ENCODE measurements at regions not wholly inside any gene's neighbourhood (a gene's known extent, or its start where the extent isn't known, plus 50 kb on each side); places are given as distances from the start of the nearest gene placed in this dataset.

GRCh38 chr3:162287600-162287999, 791.0 kb downstream of the OTOL1 start:
- Histone ChIP-seq H3K27ac (ENCODE audit: low read depth, low read length, poor library complexity, severe bottlenecking) (no peak overlapping the region), H3K79me2 (ENCODE audit: insufficient read depth, low read depth, low read length) (no peaks in the 10 kb centered on the region), H3K4me2 (ENCODE audit: low read length) (no peak overlapping the region), H3K4me3 (ENCODE audit: low read depth, low read length, poor library complexity, severe bottlenecking) (no peak overlapping the region), H3K36me3 (ENCODE audit: insufficient read depth, low read length) (no peaks in the 10 kb centered on the region), H3K4me1 (ENCODE audit: insufficient read depth, low read length, poor library complexity, severe bottlenecking) (no peaks in the 10 kb centered on the region), H4K20me1 (ENCODE audit: insufficient read depth, low read length) (no peaks in the 10 kb centered on the region), H3K9me3 (ENCODE audit: low read length) (no peaks in the 10 kb centered on the region), H2AFZ (ENCODE audit: low read length) (no peak overlapping the region), H3K9me2 (ENCODE audit: insufficient read depth, low read length) (no peaks in the 10 kb centered on the region)
- ChIA-PET CTCF (ENCODE audit: unreplicated experiment) (no interaction called here), POLR2A (no interaction called here)
- TF ChIP-seq CTCF (conservative IDR thresholded peaks at IDR 0.05; ENCODE audit: low read length), result no peak
- TF ChIP-seq EZH2phosphoT487 (IDR thresholded peaks at IDR 0.05; ENCODE audit: borderline replicate concordance, low read depth, low read length), result no peak
- intact Hi-C loops (cut with micrococcal nuclease; ENCODE audit: unreplicated experiment), result no loop called here
- no TSS peak for BruUV-seq (replicated peaks)
- no peak for DNase-seq (ENCODE audit: low spot score)

- H3K4me1 ChIP-seq (ENCODE audit: insufficient read depth, low read length, poor library complexity, severe bottlenecking), result no peaks in the 10 kb centered on the region
- H3K9me2 ChIP-seq (ENCODE audit: insufficient read depth, low read length), result no peaks in the 10 kb centered on the region
- ChIA-PET CTCF (ENCODE audit: unreplicated experiment) (no interaction called here), POLR2A (interaction anchor here (1.0 kb wide), 1 partner anchor 10 kb away, joined by 3 read pairs; no protein-coding TSS in a partner anchor)
- no peak for DNase-seq (ENCODE audit: low spot score)
- H3K9me3 ChIP-seq (ENCODE audit: low read length), result no peaks in the 10 kb centered on the region
- no peak overlapping the region for H3K4me3 ChIP-seq (ENCODE audit: low read depth, low read length, poor library complexity, severe bottlenecking)
- BruUV-seq (replicated peaks), result no TSS peak
- no peak for TF ChIP-seq EZH2phosphoT487 (IDR thresholded peaks at IDR 0.05; ENCODE audit: borderline replicate concordance, low read depth, low read length)
- TF ChIP-seq CTCF (conservative IDR thresholded peaks at IDR 0.05; ENCODE audit: low read length), result no peak
- H3K79me2 ChIP-seq (ENCODE audit: insufficient read depth, low read depth, low read length), result no peaks in the 10 kb centered on the region
- H2AFZ ChIP-seq (ENCODE audit: low read length), result no peak overlapping the region
- H4K20me1 ChIP-seq (ENCODE audit: insufficient read depth, low read length), result no peaks in the 10 kb centered on the region
- no peak overlapping the region for H3K27ac ChIP-seq (ENCODE audit: low read depth, low read length, poor library complexity, severe bottlenecking)
- intact Hi-C loops (cut with micrococcal nuclease; ENCODE audit: unreplicated experiment), result no loop called here
- no peaks in the 10 kb centered on the region for H3K36me3 ChIP-seq (ENCODE audit: insufficient read depth, low read length)
- no peak overlapping the region for H3K4me2 ChIP-seq (ENCODE audit: low read length)
Measured at GRCh38 chr3:162292409-162292808, 795.8 kb downstream of the OTOL1 start.

GRCh38 chr3:162295323-162295983, 798.8 kb downstream of the OTOL1 start:
- Histone ChIP-seq H2AFZ (ENCODE audit: low read length) (no peak overlapping the region), H3K9me3 (ENCODE audit: low read length) (no peaks in the 10 kb centered on the region), H3K4me2 (ENCODE audit: low read length) (no peak overlapping the region), H3K4me3 (ENCODE audit: low read depth, low read length, poor library complexity, severe bottlenecking) (no peak overlapping the region), H3K9me2 (ENCODE audit: insufficient read depth, low read length) (no peaks in the 10 kb centered on the region), H3K79me2 (ENCODE audit: insufficient read depth, low read depth, low read length) (no peaks in the 10 kb centered on the region), H3K27ac (ENCODE audit: low read depth, low read length, poor library complexity, severe bottlenecking) (no peak overlapping the region), H4K20me1 (ENCODE audit: insufficient read depth, low read length) (no peaks in the 10 kb centered on the region), H3K4me1 (ENCODE audit: insufficient read depth, low read length, poor library complexity, severe bottlenecking) (no peaks in the 10 kb centered on the region), H3K36me3 (ENCODE audit: insufficient read depth, low read length) (no peaks in the 10 kb centered on the region)
- ChIA-PET CTCF (ENCODE audit: unreplicated experiment) (no interaction called here), POLR2A (no interaction called here)
- intact Hi-C loops (cut with micrococcal nuclease; ENCODE audit: unreplicated experiment), result no loop called here
- TF ChIP-seq EZH2phosphoT487 (IDR thresholded peaks at IDR 0.05; ENCODE audit: borderline replicate concordance, low read depth, low read length), result no peak
- no TSS peak for BruUV-seq (replicated peaks)
- DNase-seq (ENCODE audit: low spot score), result no peak

Measured in OCI-LY7 (cell line).